ENCODE measurements at regions not wholly inside any gene's neighbourhood (a gene's known extent, or its start where the extent isn't known, plus 50 kb on each side); places are given as distances from the start of the nearest gene placed in this dataset.
"Not testable (repeated sequence)": the region's sequence is repeated elsewhere in the genome, so short reads cannot be mapped to it uniquely, and the experiment has no call there.

DNA sequence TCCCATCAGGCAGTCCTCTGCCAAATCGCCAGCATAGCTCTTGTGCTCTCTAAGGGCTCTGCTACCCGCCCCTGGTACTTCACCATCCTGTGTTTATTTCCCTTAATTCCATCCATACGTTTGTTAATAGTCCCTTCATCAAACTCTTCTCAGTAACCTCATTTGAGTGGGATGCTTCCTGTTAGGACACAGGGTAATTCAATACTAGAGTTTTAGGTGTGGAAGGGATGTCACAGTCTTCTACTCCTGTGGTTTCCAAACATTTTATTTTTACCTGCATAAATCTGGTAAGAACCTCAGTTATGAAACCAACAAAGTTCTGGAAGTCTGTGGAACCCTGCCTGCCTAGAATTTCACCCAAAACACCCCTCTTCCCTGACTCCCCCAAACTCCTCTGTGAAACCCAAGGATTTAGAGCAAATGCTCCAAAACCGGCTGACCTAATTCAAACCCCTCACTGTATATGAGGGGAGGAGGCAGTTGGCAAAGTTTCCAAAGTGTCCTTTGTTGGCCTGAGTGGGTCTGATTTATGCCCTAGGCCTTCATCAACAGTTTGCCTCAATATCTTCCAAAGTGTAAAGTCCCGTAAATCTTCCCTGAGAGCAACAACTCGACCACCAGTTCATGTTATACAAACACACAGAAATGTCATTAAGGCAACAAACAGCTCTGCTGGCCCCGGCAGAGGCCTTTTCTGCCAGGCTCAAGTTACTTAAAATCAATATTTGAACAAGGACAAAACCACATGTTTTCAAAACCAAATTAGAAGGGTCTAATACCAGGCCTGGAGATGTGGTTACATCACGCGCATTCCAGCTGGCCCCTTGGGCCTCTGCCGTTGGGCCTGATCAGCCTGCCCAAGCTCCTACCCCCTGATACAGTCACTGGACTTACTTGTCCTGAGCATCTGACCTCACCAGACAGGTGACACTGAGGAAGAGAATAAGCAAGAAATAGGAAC lies 82.4 kb upstream of the FGGY start:
- no peak for DNase-seq (ENCODE audit: low spot score)

DNA sequence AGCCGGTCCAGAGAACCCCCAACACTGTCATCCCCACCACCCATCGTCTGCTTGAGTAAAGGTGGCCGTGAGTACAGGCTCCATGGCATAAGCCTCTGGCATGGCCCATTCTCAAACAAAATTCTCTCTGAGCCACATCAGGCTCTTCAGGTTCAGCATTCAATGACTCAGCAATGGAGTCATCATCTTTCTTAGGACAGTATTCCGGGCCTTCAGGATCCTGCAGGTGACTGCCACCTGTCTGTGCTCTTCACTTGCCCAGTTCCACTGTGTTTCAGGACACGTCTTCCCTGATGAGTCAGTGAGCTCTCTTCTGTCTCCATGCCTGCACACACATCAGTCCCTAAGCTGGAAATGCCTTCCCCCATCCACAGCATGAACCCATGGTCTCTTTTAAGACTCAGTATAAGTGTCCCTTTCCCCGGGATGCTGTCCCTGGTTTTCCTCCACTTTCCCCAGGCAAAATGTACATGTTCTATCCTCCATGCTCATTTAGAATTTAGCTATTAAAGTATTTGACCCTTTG lies 81.1 kb upstream of the FGGY start:
- DNase-seq (ENCODE audit: low spot score): no peak

DNA sequence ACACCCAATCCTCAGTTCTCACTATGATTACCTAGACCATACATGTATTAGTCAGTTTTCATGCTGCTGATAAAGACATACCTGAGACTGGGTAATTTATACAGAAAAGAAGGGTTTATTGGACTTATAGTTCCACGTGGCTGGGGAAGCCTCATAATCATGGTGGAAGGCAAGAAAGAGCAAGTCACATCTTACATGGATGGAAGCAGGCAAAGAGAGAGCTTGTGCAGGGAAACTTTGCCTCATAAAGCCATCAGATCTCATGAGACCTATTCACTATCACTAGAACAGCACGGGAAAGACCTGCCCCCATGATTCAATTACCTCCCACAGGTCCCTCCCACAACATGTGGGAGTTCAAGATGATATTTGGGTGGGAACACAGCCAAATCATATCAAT lies 79.5 kb upstream of the FGGY start:
- not testable (repeated sequence) for DNase-seq (ENCODE audit: low spot score)

DNA sequence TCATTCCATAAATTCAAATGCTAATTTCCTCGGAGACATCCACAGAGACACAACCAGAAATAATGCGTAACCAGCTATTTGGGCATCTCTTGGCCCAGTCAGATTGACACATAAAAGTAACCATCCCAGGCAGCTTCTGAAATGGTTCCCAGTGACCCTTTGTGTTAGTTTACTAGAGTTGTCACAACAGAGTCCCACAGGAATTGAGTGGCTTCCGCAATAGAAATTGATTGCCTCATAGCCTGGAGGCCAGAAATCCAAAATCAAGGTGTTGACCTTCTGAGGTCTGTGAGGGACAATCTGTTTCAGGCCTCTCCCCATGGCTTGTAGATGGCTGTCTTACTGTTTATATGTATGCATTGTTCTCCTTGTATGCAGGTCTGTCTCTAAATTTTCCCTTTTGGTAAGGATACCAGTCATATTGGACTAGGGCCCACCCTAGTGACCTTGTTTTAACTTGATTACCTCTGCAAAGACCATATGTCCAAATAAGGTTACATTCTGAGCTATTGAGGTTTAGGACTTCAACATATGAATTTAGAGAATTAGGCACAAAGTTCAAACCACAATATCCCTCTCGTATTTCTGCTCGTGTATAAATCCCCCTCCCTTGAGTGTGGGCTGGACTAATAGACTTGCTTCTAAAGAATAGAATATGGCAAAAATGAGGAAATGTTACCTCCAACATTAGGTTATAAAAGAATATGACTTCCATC lies 78.2 kb upstream of the FGGY start:
- no peak for DNase-seq (ENCODE audit: low spot score)

DNA sequence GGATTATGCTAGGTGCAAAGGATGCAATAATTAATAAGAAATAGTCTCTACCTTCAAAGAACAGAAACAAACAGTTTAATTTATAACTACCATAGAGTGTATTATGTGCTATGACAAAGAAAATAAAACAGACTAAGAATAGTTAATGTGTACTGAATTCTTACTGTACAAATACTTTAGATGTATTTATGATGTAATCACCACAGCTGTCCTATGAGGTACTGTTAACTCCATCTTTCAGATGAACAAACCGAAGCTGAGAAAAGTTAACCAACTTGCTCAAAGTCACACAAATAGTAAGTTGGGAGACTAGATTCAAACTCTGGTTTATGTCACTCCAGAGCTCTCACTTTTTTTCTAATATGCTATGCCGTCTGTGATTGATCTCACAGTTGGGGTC lies 77.0 kb upstream of the FGGY start:
- DNase-seq (ENCODE audit: low spot score): no peak

DNA sequence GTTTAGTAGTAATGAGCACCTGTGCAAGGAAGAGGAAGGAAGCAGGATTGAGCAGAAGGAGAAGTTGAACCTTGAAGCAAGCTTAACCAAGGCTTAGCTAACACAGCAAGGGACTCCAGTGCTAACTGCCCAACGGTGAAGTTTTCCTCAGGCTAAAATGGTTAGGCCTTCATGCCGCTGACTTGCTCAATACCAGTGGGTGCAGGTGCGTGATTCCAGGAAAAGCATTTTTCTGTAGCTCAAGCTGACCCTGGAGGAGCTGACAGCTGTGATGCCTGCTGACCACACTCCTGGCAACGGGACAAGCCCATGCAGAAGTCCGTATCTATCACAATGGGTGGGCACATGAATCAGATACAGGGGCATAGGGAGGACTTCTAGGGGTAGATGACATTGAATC lies 76.5 kb upstream of the FGGY start:
- no peak for DNase-seq (ENCODE audit: low spot score)

DNA sequence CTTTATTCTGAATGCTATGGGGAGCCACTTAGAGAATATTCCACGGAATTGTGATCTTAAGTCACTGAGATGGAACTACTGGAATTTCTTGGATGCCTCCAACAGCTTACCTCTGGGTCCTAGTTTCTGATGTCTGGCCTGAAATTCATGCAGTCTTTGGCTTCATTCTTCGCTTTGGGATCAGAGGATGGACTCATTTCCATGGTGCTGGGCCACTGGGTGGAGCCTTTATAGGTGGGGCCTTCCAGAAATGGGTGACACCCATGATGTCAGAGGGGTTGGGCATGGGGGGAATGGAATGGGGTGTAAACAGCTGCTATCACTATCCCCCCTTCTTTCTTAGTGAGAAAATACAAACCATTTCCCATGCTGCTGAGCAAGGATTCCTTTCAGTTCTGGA lies 73.7 kb upstream of the FGGY start:
- no peak for DNase-seq (ENCODE audit: low spot score)

DNA sequence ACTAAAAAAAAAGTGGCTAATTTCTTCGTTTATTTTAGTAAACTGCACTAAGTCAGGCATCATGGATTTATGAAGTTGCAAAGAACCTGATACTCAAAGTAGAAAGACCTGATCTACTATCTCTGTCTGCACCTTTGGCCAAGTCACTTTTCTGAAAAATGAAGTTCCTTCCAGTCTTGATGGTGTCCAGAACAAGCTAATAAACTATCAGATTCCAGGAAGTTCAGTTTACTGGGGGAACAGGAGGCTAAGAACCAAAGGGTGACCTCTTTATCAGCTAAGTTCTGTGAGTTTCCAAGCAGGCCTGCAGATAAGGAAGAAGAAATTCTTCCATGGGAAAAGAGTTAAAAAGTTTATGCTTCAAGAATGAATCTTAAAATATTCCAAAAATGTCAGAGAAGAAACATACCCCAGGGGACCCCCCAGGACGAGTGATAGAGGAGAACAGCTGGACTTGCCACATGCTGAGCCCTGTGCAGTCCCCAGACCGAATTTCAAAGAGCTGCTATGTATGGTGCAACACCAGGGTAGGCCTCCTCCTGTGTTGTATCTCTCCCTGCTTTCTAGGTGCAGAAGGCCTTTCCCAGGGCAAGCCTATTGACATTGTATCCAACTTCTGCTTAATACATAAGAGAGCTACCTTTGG lies 72.8 kb upstream of the FGGY start:
- DNase-seq (ENCODE audit: low spot score): no peak

DNA sequence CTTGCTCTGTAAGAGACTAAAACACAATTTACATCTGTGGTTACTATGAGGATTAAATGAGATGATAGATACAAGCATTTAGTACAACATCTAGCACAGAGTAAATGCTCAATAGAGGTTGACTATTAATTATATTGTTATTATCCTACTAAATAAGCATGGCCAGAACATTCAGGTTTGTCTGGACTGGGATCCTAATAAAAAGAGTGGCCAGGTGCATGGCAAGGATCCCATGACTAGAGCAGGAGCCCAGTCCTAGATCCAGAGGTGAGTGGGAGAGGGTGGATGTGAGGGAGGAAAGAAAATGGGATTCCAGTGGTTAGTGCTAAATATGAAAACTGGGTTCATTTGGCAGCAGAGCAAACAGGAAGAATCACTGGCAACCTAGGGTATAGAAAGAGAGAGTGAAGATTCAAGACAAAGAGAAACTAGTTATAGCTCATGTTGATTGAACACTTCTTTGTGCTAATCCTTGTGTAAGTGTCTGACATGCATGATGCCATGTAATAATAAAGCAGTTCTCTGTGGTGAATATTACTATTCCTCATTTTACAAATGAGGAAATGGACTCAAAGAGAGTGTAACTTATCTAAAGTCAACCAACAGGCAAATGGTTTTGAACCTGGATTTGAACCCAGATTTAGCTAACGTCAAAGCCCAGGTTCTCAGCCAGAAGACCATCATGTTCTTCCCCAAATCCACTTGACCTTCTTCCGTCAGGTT lies 71.1 kb upstream of the FGGY start:
- no peak for DNase-seq (ENCODE audit: low spot score)

DNA sequence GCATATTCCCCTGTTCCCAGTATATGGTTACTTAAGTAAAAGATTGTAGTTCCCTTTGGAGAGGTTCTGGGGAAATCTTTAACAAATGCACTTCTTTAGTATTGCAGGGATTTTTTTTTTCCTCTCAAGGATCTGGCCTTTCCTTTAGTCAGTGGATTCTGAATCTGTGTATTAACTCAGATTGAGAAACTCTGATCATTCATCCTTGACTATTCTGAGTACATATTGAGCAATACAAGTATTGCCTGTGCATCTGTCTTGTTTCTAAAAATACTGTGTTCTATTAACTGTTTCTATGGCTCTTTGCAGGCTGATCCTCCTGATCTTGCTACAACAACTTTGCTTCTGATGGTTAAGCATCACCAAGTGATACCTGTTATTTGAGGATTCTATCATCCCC lies 67.8 kb upstream of the FGGY start:
- DNase-seq (ENCODE audit: low spot score): no peak

DNA sequence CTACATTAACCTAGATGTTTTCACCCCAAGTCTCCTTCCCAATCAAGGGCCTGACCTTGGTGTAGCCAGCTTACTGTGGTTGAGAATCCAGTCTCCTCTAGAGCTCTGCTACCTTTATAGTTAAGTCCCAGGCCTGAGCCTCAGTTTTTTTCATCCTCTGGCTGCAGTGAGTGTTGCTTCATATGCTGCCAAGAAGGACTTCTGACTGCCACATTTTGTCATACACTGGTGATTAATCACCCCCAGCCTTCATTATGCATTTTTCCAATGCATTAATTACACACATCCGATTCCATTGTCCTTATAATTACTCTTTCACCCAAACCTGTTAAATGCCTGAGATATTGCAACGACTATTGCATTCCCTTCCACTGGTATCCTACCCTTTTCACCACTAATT lies 66.3 kb upstream of the FGGY start:
- DNase-seq (ENCODE audit: low spot score): no peak

DNA sequence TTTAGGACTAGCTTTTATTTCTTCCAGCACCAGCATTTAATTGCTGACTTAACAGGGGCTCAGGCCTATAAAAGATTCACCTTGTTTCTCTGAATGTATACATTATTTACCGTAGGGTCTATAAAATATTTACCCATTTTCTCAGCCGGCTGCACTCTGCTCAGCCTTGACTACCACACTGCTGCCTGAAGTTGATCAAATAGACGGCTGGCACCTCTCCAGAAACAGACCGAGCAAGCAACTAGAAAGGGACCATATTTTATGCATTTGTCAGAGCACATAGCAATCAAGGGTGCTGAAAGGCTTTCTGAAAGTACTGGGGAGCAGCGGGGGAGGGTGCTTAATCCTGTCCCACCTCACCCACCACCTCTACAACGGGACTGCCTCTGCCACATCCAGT lies 64.7 kb upstream of the FGGY start:
- no peak for DNase-seq (ENCODE audit: low spot score)

DNA sequence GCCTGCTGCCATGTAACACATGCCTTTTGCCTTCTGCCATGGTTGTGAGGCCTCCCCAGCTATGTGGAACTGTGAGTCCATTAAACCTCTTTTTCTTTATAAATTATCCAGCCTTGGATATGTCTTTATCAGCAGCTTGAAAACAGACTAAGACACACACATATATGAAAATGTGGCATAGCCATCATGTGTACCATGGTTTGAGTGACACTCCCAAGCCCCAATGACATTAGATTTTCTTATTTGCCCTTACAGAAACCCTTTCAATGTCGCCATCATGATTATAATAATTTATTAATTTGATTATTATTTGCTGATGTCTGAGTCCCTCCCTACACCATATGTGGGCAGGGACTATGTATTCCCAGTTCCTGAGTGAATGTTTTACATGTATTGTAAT lies 63.5 kb upstream of the FGGY start:
- no peak for DNase-seq (ENCODE audit: low spot score)

DNA sequence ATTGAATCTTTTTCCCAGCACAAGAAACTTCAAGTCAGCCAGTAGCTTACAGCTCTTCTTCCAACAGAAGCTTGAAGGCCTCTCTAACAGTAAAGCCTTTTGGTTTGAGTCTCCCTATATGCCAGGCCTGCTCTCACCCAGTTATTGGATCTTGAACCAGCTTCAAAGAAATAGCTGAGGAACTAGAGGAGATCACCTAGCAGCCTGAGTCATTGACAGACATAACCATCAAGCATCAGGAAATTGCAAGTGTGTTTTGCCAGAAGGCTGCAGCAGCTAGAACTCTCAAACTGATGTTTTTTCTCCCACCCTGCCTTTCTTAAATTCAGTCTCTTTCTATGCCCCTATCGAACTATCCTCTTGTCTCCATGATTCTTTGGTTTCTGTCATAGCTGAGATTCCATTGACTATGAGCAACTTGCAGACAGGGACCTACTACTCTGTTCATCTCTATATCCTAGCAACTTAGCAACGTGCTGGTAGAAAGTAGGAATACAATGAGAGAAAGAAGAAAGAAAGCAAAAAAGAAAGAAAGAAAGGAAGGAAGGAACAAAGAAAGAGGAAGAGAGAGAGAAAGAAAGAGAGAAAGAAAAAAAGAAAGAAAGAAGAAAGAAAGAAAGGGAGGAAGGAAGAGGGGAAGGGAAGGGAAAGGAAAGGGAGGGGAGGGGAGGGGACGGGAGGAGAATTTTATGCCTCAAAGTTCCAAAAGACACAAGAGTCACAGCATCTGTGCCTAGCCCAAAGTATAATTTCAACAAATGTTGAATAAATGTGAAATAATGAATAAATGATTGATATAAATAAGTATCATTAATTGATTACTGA lies 60.0 kb upstream of the FGGY start:
- DNase-seq (ENCODE audit: low spot score): no peak

DNA sequence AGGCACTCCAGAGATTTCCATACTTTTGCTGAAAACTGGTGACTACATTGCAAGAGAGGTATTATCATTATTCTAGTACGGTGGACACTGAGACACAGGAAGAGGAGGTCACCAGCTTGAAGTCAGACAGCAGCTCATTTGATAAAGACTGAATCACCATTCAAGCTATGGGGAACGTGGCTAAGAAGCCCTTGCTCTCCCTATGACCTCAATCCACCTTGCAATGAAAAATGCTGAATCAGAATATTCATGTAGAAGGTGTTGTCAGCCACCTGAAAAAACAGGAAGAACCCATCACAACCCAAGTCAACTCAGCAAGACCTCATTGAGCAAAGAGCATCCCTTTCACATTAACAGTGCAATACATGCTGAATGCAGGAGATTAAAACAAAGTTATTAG lies 59.0 kb upstream of the FGGY start:
- DNase-seq (ENCODE audit: low spot score): no peak

DNA sequence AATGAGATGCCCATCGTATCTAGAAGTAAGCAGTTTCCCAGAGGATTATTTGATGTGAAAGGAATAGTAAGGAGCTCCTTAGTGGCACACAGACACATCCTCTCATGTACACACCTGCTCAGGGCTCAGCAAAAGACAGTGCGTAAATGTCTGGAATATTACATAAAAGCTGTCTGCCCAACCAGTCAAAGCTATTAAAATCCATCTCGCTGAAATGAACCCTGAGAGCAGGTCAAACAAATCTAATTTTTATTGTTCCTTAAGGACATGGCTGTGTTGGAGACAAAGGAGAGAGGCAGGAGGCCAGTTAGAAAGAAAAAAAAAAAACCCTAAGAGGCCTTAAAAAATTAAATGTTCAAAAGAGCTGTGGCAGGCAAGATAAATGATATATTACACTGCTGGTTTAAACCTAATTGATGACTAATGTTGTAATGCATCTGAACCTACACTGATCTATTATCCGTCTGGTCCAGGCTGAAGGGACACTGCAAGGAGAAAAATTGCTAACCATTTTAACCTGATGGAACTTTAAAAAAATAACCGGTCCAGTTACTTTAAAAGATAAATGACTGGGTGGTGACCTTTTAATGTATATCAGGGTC lies 58.5 kb upstream of the FGGY start:
- DNase-seq (ENCODE audit: low spot score): no peak

DNA sequence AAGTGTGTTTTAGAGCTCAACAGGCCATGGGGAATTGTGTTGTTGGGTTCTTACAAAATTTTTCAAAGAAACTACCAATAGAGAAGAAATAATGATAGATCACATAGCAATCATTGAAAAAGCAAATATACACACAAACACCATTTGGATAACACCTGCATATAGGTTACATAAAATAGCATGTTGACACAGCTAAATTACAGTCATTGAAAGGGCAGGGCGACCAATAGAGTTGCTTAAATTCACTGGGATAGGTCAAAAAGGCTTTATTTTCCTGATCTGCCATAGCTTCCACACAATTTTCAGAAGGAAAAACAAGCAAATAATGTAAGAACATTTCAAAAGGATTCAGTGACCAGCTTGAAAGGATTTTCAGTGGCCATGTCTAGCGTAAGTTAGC lies 57.9 kb upstream of the FGGY start:
- no peak for DNase-seq (ENCODE audit: low spot score)

DNA sequence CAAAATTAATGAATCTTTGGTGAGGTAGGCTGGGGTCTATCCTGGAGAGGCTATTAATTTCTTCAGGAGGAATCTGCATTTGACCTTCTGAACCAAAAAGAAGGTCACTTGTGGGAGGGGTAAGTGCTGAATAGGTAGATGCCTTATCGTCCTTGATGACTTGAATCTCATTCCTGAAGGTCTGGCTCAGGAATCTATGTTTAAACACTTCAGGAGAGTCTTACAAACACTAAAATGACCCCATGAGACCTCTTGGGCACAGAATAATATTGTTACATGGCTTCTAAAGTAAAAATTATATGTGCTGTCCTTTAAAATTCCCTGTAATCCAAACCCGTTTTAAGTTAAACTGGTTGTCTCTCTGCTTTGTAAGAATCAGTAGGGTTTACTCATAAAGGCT lies 55.0 kb upstream of the FGGY start:
- no peak for DNase-seq (ENCODE audit: low spot score)

DNA sequence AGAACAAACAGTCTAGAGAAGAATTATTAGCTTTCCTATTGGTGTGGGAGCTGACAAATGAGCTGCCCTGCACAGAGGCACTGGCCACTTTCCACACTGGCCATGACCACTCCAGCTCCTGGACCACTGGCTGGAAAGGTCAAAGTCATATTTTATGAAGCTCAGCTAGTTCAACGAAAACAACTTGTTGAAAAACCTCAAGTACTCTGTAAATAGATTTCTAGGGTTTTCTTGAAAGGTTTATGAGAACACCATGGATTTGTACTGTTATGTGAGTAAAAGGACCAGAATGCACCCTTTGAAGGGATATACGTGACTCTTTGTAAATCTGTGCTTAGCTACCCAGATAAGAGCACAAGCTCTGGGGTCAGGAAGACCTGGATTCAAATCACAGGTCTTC lies 54.5 kb upstream of the FGGY start:
- DNase-seq (ENCODE audit: low spot score): no peak

DNA sequence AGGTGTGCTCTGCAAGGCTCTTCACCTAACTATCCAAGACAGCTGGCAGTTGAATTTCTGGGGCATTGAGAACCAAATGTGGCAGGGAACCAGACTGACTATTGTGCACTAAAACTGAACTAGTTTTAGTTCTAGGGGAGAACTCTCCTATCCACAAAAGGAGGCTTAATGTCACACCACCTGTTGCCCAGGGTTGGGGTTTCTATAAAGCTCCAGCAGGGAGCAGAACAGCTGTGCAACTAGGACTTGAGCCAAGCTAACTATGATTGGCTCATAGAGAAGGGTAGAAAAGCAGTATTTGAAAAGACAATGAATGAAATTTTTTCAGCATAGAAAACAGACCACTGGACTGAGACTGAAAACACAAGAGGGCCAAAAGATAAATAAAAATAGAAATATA lies 53.3 kb upstream of the FGGY start:
- DNase-seq (ENCODE audit: low spot score): no peak

DNA sequence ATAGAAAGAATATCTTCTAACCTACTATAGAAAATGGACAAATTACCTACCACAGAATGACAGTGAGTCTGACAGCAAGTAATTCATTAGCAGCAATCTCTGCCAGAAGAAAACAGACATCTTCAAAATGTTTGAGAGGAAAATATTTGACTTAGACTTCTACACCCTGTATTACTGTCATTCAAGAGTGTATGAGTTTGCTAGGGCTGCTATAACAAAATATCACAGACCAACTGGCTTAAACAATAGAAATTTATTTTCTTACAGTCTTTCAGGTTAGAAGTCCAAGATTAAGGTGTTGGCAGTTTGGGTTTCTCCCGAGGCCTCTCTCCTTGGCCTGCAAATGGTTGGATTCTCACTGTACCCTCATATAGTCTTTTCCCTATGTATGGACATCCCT lies 52.9 kb upstream of the FGGY start:
- DNase-seq (ENCODE audit: low spot score): no peak
